Adrenal gland (tissue), 9 donors: ENCODE measurements at regions not wholly inside any gene's neighbourhood (a gene's known extent, or its start where the extent isn't known, plus 50 kb on each side); places are given as distances from the start of the nearest gene placed in this dataset.

Source experiments
- DNase-seq, 7 donors: peaks; one replicate each; pipeline ENCODE4 v3.0.0-alpha.2; 2019 to 2020
- H3K27ac ChIP-seq, 5 donors: fragments of 200-600 bp; sonication (generic) in 4 of 5; 1 replicate in 3 of 5; 2 replicates in 2 of 5; pipeline versions ENCODE4 v1.5.1 to v1.8.0; 2016 to 2020; ENCODE audit warnings: mild to moderate bottlenecking in 1 of 5
- H3K27me3 ChIP-seq: fragments of 200-600 bp; 2 replicates; pipeline ENCODE4 v1.8.0; 2021
- H3K36me3 ChIP-seq, 2 donors: fragments of 200-600 bp; replicated peaks in 1 of 2; 1 replicate in 1 of 2; 2 replicates in 1 of 2; pipeline versions ENCODE4 v1.5.1 to v1.8.0; 2018 to 2022
- H3K4me1 ChIP-seq, 2 donors: fragments of 200-600 bp; replicated peaks in 1 of 2; 1 replicate in 1 of 2; 2 replicates in 1 of 2; pipeline versions ENCODE4 v1.5.1 to v1.8.0; 2018 to 2021
- H3K4me3 ChIP-seq, 4 donors: fragments of 200-600 bp; sonication (generic) in 3 of 4; one replicate each; pipeline ENCODE4 v1.5.1; 2016 to 2018
- H3K9me3 ChIP-seq, 3 donors: fragments of 200-600 bp; sonication (generic) in 1 of 3; replicated peaks in 1 of 3; 1 replicate in 2 of 3; 2 replicates in 1 of 3; pipeline versions ENCODE4 v1.5.1 to v1.8.0; 2016 to 2021
- POLR2A ChIP-seq, 2 donors: fragments of 450-650 bp; IDR thresholded peaks; one replicate each; pipeline ENCODE4 v1.6.1; 2017; ENCODE audit warnings: antibody characterized with exemption in 2 of 2, mild to moderate bottlenecking in 2 of 2, moderate library complexity in 1 of 2
- WGBS, 4 donors: extraction: QIAGEN DNeasy Blood & Tissue Kit in 2 of 4; methylation state at CpG; one replicate each; pipeline versions ENCODE4 v1.1.5 to v1.1.7; 2013 to 2017; 5-methylcytosine and 5-hydroxymethylcytosine counted together
- intact Hi-C, 2 donors: fragments of 100-400 bp; cut with DNase I; formaldehyde crosslinking; loops; one replicate each; pipeline versions ENCODE4 v1.14.1 to v1.15.0; 2022 to 2023
- TF ChIP-seq, protein P1 (sequence below), 6 experiments: fragments of 450-650 bp in 4 of 6; fragments of 200-600 bp in 2 of 6; sonication (generic) in 1 of 6; IDR thresholded peaks; 1 replicate in 5 of 6; 2 replicates in 1 of 6; pipeline versions ENCODE4 v1.5.1 to v1.8.0; 2016 to 2021; ENCODE audit warnings: antibody characterized with exemption in 6 of 6, mild to moderate bottlenecking in 2 of 6, moderate library complexity in 1 of 6
- donor health status: healthy with polysubstance abuse.
- donor health status: Bipolar disorder and iron deficiency.
- donor health status: DM: yes; HTN: yes; CAD: no.
- donor health status: DM: no; HTN: no; CAD: no.
- donor health status: DM: no; HTN: no; CAD: no.

DNA sequence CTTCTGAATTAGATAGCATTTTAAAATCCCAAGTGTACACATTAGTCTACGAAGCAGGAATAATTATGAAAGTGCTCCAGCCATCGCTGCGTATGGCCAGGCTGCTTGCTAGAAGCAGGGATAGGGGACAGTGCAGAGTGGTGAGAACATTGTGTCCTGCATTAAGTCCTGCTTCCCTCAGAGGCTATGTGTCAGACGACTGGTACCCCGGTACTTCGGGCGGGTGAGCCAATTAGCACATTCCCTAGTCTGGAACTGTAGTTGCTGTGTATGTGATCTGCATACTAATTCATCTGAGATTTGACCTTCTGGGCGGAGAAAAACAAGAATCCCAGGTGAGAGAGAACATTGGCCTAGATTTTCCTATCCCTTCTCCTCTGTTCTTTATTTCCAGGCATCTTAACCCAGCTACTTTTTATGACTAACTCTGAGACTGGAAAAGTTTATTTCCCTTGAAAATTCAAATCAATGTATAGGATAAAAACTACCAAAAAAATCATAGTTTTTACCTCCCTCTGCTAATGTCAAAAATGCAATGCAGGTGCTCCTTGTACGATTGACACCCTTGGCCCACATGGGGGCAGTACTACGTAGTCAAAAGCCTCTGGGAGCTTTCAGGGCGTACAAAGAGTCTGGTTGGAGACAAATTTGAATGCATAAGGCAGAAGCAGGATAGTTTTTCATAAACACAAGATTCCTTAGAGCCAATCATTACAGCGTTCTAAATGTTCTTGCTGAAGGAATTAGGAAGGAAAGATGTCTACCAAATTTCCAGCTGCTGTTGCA is 764.3 kb downstream of the NOVA1 start:
- DNase-seq, result peak; percentile 9 to 81 (median 37)
- Histone ChIP-seq H3K9me3 (no peaks in the 10 kb centered on the region), H3K4me3 (no peak overlapping the region), H3K36me3 (no peaks in the 10 kb centered on the region), H3K4me1 (no peaks in the 10 kb centered on the region), H3K27ac (no peak overlapping the region), H3K27me3 (no peaks in the 10 kb centered on the region)
- 46 to 50% (median 48%) methylated on average over 12 of the region's 12 CpGs for WGBS, 4 donors
- no peak for TF ChIP-seq POLR2A (IDR thresholded peaks at IDR 0.05)
- TF ChIP-seq, protein P1, sequence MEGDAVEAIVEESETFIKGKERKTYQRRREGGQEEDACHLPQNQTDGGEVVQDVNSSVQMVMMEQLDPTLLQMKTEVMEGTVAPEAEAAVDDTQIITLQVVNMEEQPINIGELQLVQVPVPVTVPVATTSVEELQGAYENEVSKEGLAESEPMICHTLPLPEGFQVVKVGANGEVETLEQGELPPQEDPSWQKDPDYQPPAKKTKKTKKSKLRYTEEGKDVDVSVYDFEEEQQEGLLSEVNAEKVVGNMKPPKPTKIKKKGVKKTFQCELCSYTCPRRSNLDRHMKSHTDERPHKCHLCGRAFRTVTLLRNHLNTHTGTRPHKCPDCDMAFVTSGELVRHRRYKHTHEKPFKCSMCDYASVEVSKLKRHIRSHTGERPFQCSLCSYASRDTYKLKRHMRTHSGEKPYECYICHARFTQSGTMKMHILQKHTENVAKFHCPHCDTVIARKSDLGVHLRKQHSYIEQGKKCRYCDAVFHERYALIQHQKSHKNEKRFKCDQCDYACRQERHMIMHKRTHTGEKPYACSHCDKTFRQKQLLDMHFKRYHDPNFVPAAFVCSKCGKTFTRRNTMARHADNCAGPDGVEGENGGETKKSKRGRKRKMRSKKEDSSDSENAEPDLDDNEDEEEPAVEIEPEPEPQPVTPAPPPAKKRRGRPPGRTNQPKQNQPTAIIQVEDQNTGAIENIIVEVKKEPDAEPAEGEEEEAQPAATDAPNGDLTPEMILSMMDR (IDR thresholded peaks at IDR 0.05), result peak; percentile 25 to 50 (median 34)
- intact Hi-C loops, result no loop called here

DNA sequence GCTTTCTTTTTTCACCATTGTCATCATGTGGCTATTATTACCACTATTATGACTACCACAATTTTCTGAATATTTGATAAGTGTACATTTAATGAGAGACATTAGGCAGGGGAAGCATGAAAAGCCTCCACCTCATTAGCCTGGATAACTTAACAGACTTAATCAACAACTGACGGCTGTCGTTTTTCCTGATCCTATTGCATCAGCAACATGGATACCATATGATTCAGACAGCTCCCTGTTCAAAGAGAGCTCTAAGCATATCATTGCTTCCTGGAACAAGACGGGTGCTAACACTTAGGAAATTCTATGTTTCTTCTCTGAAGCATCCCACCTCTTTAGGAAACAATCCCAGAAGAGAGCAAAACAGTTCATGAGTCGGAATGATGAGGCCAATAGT is 765.2 kb downstream of the NOVA1 start:
- no peak overlapping the region for H3K4me3 ChIP-seq
- no peak for DNase-seq
- 64 to 71% (median 68%) methylated on average over 4 of the region's 4 CpGs for WGBS, 4 donors
- H3K4me1 ChIP-seq, result no peaks in the 10 kb centered on the region
- no peaks in the 10 kb centered on the region for H3K27me3 ChIP-seq
- TF ChIP-seq POLR2A (IDR thresholded peaks at IDR 0.05), result no peak
- TF ChIP-seq, protein P1 (IDR thresholded peaks at IDR 0.05), result no peak
- intact Hi-C loops, result no loop called here
- H3K36me3 ChIP-seq, result no peaks in the 10 kb centered on the region
- H3K9me3 ChIP-seq, result no peaks in the 10 kb centered on the region
- no peak overlapping the region for H3K27ac ChIP-seq

DNA sequence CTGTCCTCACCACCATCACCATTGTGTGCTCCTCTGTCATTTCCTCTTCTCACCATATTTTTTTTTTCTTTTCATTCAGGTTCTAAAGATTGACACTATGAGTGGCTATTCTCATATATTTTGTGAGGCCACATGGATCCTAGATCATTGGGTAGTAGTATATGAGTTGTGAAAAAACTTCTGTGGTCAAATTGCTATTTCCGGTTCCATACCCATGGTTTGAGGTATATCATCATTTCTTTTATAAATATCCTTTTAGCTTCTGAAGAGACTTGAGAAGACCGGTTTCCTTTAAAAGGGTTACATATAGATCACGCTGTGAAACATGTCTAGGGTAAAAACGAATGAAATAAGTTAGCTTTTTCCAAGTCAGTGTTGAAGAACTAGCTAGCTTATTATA is 769.3 kb downstream of the NOVA1 start:
- H3K4me3 ChIP-seq, result no peak overlapping the region
- TF ChIP-seq POLR2A (IDR thresholded peaks at IDR 0.05), result no peak
- TF ChIP-seq, protein P1 (IDR thresholded peaks at IDR 0.05), result no peak
- H3K36me3 ChIP-seq, result no peaks in the 10 kb centered on the region
- H3K4me1 ChIP-seq, result no peaks in the 10 kb centered on the region
- DNase-seq, result no peak
- 82 to 86% (median 83%) methylated on average over 4 of the region's 4 CpGs for WGBS, 4 donors
- H3K27ac ChIP-seq, result no peak overlapping the region
- intact Hi-C loops, result no loop called here
- no peaks in the 10 kb centered on the region for H3K27me3 ChIP-seq
- H3K9me3 ChIP-seq, result no peaks in the 10 kb centered on the region

DNA sequence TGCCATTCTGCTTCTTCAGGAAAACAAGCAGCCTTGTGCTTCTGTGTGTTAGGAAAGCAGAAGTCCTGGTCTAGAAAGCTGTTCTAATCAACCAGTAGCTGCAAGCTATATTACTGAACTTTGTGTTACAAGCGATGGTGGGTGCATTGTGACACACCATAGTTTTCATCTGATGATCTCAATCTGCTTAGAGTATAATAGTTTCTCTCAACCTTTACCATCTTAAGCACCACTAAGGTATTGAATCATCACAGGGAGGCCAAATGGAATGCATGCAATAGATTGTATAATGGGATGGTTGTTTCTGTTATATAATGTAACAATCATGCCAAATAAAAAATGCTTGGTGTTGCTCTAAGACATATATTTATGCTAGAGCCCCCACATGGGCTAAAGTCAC is 771.7 kb downstream of the NOVA1 start:
- no peaks in the 10 kb centered on the region for H3K9me3 ChIP-seq
- no peaks in the 10 kb centered on the region for H3K4me1 ChIP-seq
- no peak overlapping the region for H3K4me3 ChIP-seq
- intact Hi-C loops, result no loop called here
- no peaks in the 10 kb centered on the region for H3K27me3 ChIP-seq
- no peak overlapping the region for H3K27ac ChIP-seq
- H3K36me3 ChIP-seq, result no peaks in the 10 kb centered on the region
- no peak for DNase-seq
- 74 to 84% (median 75%) methylated on average over 1 of the region's 1 CpG for WGBS, 4 donors
- TF ChIP-seq, protein P1 (IDR thresholded peaks at IDR 0.05), result no peak
- TF ChIP-seq POLR2A (IDR thresholded peaks at IDR 0.05), result no peak
